Naive B cell (primary cell): ENCODE measurements at regions not wholly inside any gene's neighbourhood (a gene's known extent, or its start where the extent isn't known, plus 50 kb on each side); places are given as distances from the start of the nearest gene placed in this dataset.

Experiments used
- ATAC-seq, 2 donors: fragments of 150-1000 bp; cut with Tn5 transposase; 2 replicates each; pipeline ENCODE4 v1.10.0; 2021; ENCODE audit warnings: low read depth in 2 of 2, mild to moderate bottlenecking in 2 of 2, moderate library complexity in 2 of 2
- DNase-seq: peaks from one replicate; pipeline ENCODE4 v3.0.0; 2022
- H3K27ac Mint-ChIP-seq, 6 donors: one replicate each; pipeline ENCODE4 v1.8.0; 2020 to 2022; ENCODE audit warnings: mild to moderate bottlenecking in 6 of 6, mixed read lengths in 6 of 6, moderate library complexity in 5 of 6, inconsistent platforms in 2 of 6
- H3K27me3 Mint-ChIP-seq, 3 donors: one replicate each; pipeline ENCODE4 v1.8.0; 2021 to 2022; ENCODE audit warnings: mixed read lengths in 3 of 3, mild to moderate bottlenecking in 1 of 3
- H3K36me3 Mint-ChIP-seq, 2 donors: one replicate each; pipeline ENCODE4 v1.8.0; 2020 to 2022; ENCODE audit warnings: mixed read lengths in 2 of 2, inconsistent platforms in 1 of 2, mild to moderate bottlenecking in 1 of 2
- H3K4me1 Mint-ChIP-seq, 3 donors: one replicate each; pipeline ENCODE4 v1.8.0; 2020 to 2022; ENCODE audit warnings: mixed read lengths in 3 of 3, inconsistent platforms in 1 of 3, mild to moderate bottlenecking in 1 of 3, moderate library complexity in 1 of 3
- H3K4me3 Mint-ChIP-seq, 8 donors: one replicate each; pipeline ENCODE4 v1.8.0; 2020 to 2022; ENCODE audit warnings: mild to moderate bottlenecking in 8 of 8, mixed read lengths in 8 of 8, moderate library complexity in 8 of 8, inconsistent platforms in 2 of 8
- H3K9me3 Mint-ChIP-seq, 7 donors: one replicate each; pipeline ENCODE4 v1.8.0; 2020 to 2022; ENCODE audit warnings: mixed read lengths in 7 of 7, mild to moderate bottlenecking in 5 of 7, inconsistent platforms in 2 of 7, moderate library complexity in 1 of 7

GRCh38 chr1:234715252-234716014 is 105.5 kb upstream of the IRF2BP2 start:
- ATAC-seq, result no peak
- no peak overlapping the region for H3K27ac Mint-ChIP-seq
- H3K4me3 Mint-ChIP-seq, result no peak overlapping the region
- H3K9me3 Mint-ChIP-seq, result no peaks in the 10 kb centered on the region
- no peaks in the 10 kb centered on the region for H3K4me1 Mint-ChIP-seq
- no peaks in the 10 kb centered on the region for H3K36me3 Mint-ChIP-seq
- no peaks in the 10 kb centered on the region for H3K27me3 Mint-ChIP-seq
- no peak for DNase-seq

- Mint-ChIP-seq H3K27ac (no peak overlapping the region), H3K9me3 (peaks cover 0 to 3% (median 0%) of the 10 kb centered on the region in 7 donors), H3K27me3 (no peaks in the 10 kb centered on the region), H3K36me3 (peaks cover 0 to 3% of the 10 kb centered on the region in 2 donors), H3K4me3 (peak overlapping the region in 1 of 8 donors; percentile 10), H3K4me1 (no peaks in the 10 kb centered on the region)
- ATAC-seq, result no peak
- no peak for DNase-seq
Measured at GRCh38 chr1:234713859-234714258, 103.9 kb upstream of the IRF2BP2 start.

- Mint-ChIP-seq H3K36me3 (peaks cover 0 to 7% of the 10 kb centered on the region in 2 donors), H3K27me3 (no peaks in the 10 kb centered on the region), H3K4me1 (no peaks in the 10 kb centered on the region), H3K4me3 (peak overlapping the region in 1 of 8 donors; percentile 10), H3K27ac (peak overlapping the region in 1 of 6 donors; percentile 9), H3K9me3 (peaks cover 0 to 6% (median 0%) of the 10 kb centered on the region in 7 donors)
- ATAC-seq (no peak), DNase-seq (no peak)
Measured at GRCh38 chr1:234713440-234713839, 103.5 kb upstream of the IRF2BP2 start.

- Mint-ChIP-seq H3K9me3 (peaks cover 0 to 6% (median 0%) of the 10 kb centered on the region in 7 donors), H3K27ac (no peak overlapping the region), H3K36me3 (peaks cover 0 to 7% of the 10 kb centered on the region in 2 donors), H3K4me1 (no peaks in the 10 kb centered on the region), H3K27me3 (no peaks in the 10 kb centered on the region), H3K4me3 (peak overlapping the region in 1 of 8 donors; percentile 19)
- ATAC-seq (no peak), DNase-seq (no peak)
Measured at GRCh38 chr1:234712891-234713305, 102.9 kb upstream of the IRF2BP2 start.

- no peak overlapping the region for H3K4me3 Mint-ChIP-seq
- peaks cover 0 to 6% (median 0%) of the 10 kb centered on the region in 7 donors for H3K9me3 Mint-ChIP-seq
- H3K4me1 Mint-ChIP-seq, result no peaks in the 10 kb centered on the region
- no peak overlapping the region for H3K27ac Mint-ChIP-seq
- no peaks in the 10 kb centered on the region for H3K27me3 Mint-ChIP-seq
- DNase-seq (no peak), ATAC-seq (no peak)
- peaks cover 0 to 7% of the 10 kb centered on the region in 2 donors for H3K36me3 Mint-ChIP-seq
Measured at GRCh38 chr1:234710936-234711724, 101.2 kb upstream of the IRF2BP2 start.

GRCh38 chr1:234710381-234710780 is 100.4 kb upstream of the IRF2BP2 start:
- Mint-ChIP-seq H3K36me3 (peaks cover 0 to 7% of the 10 kb centered on the region in 2 donors), H3K9me3 (peaks cover 0 to 6% (median 0%) of the 10 kb centered on the region in 7 donors), H3K4me3 (no peak overlapping the region), H3K27ac (peak overlapping the region in 1 of 6 donors; percentile 20), H3K4me1 (no peaks in the 10 kb centered on the region), H3K27me3 (no peaks in the 10 kb centered on the region)
- DNase-seq (no peak), ATAC-seq (no peak)

GRCh38 chr1:234709473-234710228 is 99.7 kb upstream of the IRF2BP2 start:
- peaks cover 0 to 7% of the 10 kb centered on the region in 2 donors for H3K36me3 Mint-ChIP-seq
- H3K4me3 Mint-ChIP-seq, result no peak overlapping the region
- H3K27ac Mint-ChIP-seq, result no peak overlapping the region
- no peak for ATAC-seq
- DNase-seq, result no peak
- no peaks in the 10 kb centered on the region for H3K4me1 Mint-ChIP-seq
- peaks cover 0 to 6% (median 0%) of the 10 kb centered on the region in 7 donors for H3K9me3 Mint-ChIP-seq
- no peaks in the 10 kb centered on the region for H3K27me3 Mint-ChIP-seq

GRCh38 chr1:234708700-234709395 is 98.9 kb upstream of the IRF2BP2 start:
- DNase-seq (no peak), ATAC-seq (no peak)
- Mint-ChIP-seq H3K9me3 (peaks cover 0 to 6% (median 0%) of the 10 kb centered on the region in 7 donors), H3K27ac (peak overlapping the region in 1 of 6 donors; percentile 6), H3K27me3 (no peaks in the 10 kb centered on the region), H3K4me3 (no peak overlapping the region), H3K36me3 (peaks cover 0 to 7% of the 10 kb centered on the region in 2 donors), H3K4me1 (no peaks in the 10 kb centered on the region)

GRCh38 chr1:234707641-234708040 is 97.7 kb upstream of the IRF2BP2 start:
- no peak overlapping the region for H3K27ac Mint-ChIP-seq
- H3K4me1 Mint-ChIP-seq, result no peaks in the 10 kb centered on the region
- peaks cover 0 to 6% (median 0%) of the 10 kb centered on the region in 7 donors for H3K9me3 Mint-ChIP-seq
- peaks cover 0 to 7% of the 10 kb centered on the region in 2 donors for H3K36me3 Mint-ChIP-seq
- DNase-seq (no peak), ATAC-seq (no peak)
- H3K27me3 Mint-ChIP-seq, result no peaks in the 10 kb centered on the region
- no peak overlapping the region for H3K4me3 Mint-ChIP-seq

- Mint-ChIP-seq H3K9me3 (peaks cover 0 to 6% (median 0%) of the 10 kb centered on the region in 7 donors), H3K4me1 (no peaks in the 10 kb centered on the region), H3K27me3 (no peaks in the 10 kb centered on the region), H3K36me3 (peaks cover 0 to 7% of the 10 kb centered on the region in 2 donors), H3K27ac (no peak overlapping the region), H3K4me3 (no peak overlapping the region)
- no peak for DNase-seq
- ATAC-seq, result no peak
Measured at GRCh38 chr1:234706931-234707330, 97.0 kb upstream of the IRF2BP2 start.

- Mint-ChIP-seq H3K9me3 (peaks cover 0 to 6% (median 0%) of the 10 kb centered on the region in 7 donors), H3K4me1 (no peaks in the 10 kb centered on the region), H3K4me3 (no peak overlapping the region), H3K27me3 (no peaks in the 10 kb centered on the region), H3K27ac (peak overlapping the region in 1 of 6 donors; percentile 22), H3K36me3 (peaks cover 0 to 7% of the 10 kb centered on the region in 2 donors)
- no peak for ATAC-seq
- no peak for DNase-seq
Measured at GRCh38 chr1:234706199-234706598, 96.2 kb upstream of the IRF2BP2 start.

- H3K27me3 Mint-ChIP-seq, result no peaks in the 10 kb centered on the region
- no peak for DNase-seq
- H3K36me3 Mint-ChIP-seq, result peaks cover 0 to 7% of the 10 kb centered on the region in 2 donors
- no peak overlapping the region for H3K4me3 Mint-ChIP-seq
- peaks cover 0 to 6% (median 0%) of the 10 kb centered on the region in 7 donors for H3K9me3 Mint-ChIP-seq
- no peaks in the 10 kb centered on the region for H3K4me1 Mint-ChIP-seq
- H3K27ac Mint-ChIP-seq, result no peak overlapping the region
- ATAC-seq, result no peak
Measured at GRCh38 chr1:234705615-234706014, 95.6 kb upstream of the IRF2BP2 start.
